HG03460 (cell line): ENCODE measurements at regions not wholly inside any gene's neighbourhood (a gene's known extent, or its start where the extent isn't known, plus 50 kb on each side); places are given as distances from the start of the nearest gene placed in this dataset.

ENCODE experiments used
- ATAC-seq: cut with Tn5 transposase; IDR thresholded peaks from one replicate; pipeline ENCODE4 v1.9.1; 2021; ENCODE audit not compliant: unreplicated experiment

DNA sequence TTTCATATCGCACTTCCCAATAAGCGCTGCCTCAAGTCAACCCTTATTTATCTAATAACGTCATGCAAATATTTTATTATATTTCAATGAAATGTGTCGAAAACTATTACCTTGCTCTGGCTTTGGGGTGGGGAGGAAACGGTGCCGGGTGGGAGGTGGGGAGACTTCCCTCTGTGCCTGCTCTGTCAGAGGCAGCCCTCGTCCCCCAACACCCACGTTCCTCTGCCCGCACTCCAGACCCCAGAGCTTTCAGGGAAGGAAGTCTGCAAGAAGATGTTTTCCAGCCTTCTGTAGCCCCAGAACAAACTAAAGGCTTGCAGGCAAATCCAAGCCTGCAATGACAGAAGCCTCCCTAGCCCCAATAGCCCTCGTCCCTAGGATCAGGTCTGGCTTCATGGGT is 235.7 kb downstream of the BUD13 start:
- no peak for ATAC-seq

DNA sequence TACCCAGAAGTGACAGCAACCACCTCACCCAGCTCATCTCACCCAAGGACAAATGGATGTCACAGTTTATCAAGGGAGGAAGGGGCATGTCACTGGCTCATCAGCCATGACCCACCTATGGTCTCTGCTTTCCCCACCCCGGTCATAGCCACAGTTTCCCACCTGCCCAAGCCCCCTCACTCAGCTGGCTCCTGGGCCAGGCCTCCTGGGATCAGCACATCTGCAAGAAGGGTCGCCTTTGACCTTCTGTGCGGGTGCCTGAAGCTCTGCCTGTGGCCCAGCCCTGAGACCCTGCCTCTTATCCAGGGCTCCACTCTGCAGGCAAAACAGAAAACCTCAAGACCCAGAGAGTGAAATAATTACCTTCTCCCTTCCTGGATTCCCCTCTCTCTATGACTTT is 236.4 kb downstream of the BUD13 start:
- ATAC-seq, result no peak

DNA sequence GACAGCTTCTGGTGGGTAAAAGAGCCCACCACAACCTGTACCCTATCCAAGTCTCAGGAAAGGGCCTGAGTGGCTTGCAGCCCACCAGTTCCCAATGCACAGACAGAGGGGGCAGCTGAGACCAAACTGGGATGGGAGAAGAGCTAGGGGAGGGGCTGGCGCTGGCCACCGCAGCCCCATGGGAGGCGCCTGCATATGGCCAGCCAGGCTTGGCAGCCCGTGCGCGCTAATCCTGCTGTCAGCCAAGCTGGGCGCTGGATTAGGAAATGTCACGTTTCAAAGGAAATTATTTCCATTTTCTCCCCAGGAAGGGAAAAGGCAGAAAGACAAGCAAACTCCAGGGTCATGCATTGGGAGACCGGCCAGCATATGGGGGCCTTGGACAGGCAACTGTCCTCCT is 236.8 kb downstream of the BUD13 start:
- no peak for ATAC-seq

DNA sequence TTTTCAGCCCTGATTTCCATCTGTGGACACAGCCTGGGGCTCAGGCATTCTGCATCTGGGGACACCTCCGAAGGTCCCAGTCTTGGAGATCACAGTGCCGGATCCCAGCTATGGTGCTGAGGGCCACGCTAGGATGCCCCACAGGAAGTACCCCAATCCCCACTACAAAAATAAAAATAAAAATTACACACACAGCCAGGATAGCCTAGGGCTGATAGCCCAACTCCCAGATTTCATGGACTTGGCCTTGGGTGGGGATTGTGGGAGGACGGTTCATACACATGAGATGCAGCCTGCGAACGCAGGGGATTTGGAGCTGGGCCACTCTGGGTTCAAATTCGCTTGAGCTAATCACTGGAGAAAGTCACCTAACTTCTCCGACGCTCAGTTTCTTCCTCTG is 237.7 kb downstream of the BUD13 start:
- ATAC-seq, result no peak

DNA sequence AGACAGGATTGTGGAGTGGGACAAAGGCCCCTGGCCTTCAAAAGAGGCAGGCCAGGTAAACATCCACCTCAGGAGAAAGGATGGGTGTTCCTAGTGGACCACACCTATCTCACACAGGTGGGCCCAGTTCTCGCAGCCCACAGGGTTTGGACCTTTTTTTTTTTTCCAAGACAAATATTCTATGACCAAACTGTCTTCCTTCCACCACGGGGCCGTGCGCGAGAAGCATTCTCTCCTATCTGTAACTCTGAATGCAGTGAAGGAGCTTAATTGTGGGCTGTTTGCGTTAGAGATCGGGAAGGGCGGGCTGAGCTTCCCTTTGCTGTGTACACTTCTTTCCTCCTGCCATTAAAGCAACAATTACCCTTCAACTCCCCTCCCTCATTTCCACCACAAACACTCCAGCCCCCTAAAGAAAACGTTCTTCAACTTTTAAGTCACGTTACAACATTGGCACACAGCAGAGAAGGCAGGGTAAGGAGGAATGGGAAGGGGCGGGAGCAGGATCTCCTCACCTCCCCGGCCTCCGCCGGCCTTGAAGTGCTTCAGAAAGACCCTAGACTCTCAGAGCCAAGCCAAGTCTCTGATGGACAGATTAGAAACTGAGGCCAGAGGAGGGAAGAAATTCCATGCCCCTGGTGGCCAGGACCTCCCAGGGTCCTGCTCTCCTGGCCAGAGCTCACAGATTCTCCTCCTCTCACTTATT is 238.4 kb downstream of the BUD13 start:
- no peak for ATAC-seq

DNA sequence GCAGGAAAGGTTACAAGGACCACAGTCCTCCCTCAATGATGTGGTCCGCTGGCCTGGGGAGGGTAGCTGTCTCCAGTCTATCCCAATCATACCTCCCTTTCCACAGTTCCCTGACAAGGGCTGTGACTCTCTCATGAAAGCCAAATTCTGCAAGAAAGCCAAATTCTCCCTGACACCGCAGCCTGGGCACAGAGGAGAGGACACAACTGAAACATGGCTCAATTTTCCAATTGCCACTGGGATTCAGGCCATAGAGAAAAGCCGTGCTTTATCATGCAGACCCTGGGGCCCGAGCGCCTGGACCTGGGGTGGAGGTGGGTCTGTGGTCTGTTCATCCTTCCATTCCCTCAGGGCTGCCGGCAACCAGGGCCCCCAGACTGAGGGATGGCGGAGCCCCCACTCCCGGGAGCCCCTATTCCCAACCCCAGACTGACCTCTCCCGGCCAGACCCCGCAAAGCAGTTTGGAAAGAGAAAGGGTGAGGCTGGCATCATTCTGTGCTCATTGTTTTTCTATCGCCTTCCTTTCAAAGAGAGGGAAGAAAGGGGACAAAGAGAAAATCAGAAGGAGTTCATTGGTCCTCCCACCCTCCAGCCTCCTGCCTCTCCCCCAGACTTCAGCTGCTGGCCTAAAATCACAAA is 239.5 kb downstream of the BUD13 start:
- no peak for ATAC-seq

DNA sequence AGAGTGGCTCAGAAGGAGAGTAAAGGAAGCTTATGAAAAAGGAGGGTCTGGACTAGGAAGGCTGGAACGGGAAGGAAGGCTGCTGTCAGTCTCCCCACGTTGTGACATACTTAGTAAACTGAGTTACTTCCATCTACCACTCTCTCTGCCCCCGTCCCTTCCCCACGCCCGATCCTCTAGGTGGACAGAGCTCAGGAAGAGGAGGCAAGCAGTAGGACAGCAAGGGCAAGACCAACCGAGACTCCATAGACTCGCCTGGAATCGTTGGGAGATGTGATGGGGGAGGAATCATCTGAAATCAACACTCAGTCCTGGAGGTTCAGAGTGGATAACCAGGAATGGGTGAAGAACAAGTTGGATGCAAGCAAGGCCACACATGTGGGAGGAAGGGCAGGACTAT is 240.7 kb downstream of the BUD13 start:
- no peak for ATAC-seq

DNA sequence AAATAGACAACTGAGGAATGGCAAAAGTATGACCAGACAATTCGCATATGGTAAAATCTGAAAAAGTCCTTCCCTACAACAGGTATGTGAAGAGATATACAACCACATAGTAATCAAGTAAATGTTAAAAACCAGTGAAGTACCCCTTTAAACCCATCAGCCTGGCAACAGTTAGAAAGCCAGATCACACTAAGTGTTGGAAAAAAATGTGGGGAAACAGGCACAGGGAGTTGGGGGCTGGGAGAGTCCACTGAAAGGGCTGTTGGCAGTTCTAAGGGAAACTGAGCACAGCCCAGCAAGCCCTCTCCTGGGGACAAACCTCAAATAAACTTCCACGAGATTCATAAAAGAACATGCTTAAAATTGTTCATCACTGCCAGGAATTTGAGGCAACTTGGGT is 242.1 kb downstream of the BUD13 start:
- ATAC-seq, result no peak

DNA sequence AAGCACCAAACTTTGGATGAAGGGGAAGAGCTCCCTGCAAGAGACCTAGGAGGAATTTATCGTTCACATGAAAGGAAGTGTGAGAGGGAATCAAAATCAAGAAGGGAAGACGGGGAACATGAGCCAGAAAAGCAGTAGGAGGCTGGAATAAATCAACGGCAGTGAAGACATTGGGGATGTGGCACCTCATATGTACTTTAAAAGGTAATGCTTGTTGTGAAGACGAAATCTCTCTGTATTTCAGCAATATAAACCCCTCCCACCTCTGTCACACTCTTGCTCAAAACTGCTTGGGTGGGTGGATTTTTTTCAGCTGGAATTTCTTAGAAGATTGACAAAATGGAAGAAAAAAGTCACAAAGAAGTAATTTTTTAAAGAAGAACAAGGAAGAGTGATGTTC is 243.5 kb downstream of the BUD13 start:
- ATAC-seq, result no peak

DNA sequence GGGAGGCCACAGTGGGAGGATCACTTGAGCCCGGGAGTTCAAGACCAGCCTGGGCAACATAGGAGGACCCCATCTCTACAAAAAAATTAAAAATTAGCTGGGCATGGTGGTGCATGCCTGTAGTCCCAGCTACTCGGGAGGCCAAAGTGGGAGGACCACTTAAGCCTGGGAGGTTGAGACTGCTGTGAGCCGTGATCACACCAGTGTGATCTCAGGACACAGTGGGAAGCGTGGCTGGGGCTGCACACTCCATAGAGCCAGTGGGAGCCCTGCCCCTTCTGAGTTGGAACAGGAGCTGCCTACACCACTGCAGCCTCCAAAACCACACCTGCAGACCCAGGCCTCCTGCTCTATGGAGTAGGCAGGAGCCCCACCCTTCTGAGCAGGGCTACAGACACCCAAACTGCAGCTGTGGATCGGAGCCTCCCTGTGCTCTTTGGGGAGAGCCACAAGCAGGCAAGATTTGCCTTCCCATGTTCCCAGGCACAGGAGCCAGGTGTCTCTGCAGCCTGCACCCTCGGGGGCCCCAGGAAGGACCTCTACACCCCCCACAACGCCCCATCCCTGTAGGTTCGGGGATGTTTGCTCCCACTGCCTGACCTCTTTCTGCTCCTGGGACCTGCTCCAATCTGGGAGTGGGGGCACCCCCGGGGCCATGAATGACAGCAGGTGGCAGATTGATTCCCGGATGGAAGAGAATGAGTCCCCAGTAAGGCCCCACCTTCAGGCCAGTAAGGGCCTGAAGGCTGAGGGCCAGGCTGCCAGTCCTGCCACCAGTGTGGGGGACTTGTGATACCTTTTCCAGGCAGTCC is 245.4 kb downstream of the BUD13 start:
- no peak for ATAC-seq

DNA sequence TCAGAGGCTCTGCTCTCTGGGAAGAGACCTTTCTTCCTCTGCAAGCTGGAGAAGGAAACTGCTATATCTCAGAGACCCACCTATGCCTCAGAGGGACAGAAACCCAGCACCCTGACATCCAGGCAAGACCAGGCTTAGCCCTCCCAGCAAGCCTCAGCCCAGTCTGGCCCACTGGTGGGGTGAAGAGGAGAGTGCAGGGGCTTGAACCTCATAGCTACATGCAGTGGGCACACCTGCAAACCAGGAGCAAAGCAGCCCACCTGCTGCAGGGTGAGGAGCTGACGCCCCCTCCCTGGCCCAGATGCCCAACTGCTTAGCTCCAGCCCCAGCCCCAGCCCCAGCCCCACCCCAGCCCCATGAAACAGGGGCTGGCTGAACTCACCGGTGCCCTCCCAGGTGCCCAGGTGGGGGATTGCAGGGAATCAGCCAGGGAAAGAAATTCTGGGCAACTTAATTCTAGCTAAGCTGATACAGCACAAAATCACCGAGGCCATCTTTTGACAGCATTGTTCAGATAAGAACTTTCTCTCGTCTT is 246.8 kb downstream of the BUD13 start:
- no peak for ATAC-seq

DNA sequence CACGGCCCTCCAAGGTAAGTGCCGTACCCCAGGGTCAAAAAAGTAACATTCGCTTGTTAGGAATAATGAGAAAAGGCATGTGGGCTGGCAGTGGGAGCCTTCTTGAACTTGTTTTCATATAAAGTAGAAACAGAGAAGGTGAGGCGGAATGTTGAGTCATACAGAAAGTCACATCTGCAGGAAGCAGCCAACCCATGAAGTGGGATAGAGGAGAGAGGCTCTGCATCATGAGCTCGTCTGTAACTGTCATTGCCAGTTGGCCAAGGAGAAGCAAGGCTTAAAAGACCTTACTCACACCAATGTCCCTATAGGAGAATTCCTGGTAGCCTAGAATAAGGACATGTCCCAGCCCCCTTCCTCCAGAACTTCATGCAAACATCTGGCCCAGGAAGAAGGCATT is 253.3 kb downstream of the BUD13 start:
- ATAC-seq, result no peak

DNA sequence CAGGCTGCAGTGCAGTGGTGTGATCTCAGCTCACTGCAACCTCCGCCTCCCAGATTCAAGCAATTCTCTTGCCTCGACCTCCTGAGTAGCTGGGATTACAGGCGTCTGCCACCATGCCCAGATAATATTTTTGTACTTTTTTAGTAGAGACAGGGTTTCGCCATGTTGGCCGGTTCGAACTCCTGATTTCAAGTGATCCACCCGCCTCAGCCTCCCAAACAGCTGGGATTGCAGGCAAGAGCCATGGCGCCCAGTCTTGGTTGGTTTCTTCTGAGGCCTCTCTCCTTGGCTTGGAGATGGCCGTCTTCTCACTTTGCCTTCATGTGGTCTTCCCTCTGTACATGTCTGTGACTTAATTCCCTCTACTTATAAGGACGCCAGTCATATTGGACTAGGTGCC is 254.6 kb downstream of the BUD13 start:
- ATAC-seq, result no peak

DNA sequence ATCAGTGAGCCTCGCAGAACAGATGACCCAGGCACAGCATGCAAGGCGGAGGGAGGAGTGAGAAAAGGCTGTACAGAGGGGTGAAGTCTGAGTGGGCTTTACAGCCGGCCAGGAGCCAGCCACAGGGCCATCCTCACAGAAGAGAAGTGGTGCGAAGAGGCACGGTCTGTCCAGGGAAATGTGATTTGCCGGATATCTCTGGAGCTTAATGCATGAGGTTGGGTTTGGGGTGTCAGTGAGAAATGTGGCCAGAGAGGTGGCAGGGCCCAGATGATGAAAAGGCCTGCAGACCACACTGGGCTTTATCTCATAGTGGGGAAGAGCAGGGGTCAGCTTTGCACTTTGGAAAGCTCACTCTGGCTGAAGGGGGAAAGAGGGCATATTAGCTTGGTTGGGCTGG is 255.2 kb downstream of the BUD13 start:
- ATAC-seq, result no peak

DNA sequence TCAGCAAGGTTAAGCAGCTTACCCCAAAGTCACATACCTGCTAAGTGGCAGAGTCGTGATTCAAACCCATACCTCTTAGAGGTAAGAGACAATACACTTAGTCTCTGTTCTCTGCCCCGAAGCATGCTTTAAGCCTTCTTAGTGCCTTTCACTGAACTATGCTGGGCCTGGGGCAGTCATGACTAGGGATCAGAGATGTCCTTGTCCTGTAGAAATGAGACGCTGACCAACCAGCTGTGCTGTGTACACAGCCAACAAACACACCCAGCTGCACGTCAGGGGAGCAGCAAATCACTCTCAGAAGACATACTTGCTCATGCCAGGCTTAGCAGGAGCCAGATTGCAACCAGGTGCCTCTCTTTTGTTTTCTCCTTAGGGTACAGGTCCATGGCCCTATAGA is 255.7 kb downstream of the BUD13 start:
- ATAC-seq, result no peak

DNA sequence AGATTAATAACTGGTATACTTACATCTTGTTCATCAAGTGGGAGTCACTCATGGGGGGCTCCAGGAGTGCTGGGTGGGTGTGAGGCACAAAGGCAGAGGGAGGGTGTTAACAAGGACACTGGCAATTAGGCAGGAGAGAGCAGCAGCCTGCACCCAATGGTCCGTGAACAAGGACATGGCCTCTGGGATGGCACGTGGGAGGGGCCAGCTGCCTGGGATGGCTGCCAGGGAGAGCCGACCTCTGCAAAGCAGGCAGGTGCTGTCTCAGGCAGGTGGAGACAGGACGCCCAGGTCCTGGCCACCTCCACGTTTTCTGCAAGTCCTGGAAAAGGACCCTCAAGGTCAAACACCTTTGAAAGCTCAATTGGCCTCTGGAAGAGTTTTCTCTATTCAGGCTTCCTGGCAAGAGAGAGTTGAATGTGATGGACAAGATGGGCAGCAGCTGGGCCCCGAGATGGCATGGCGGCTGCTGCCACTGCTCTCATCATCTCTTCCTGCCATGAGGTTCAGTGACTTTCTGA is 257.1 kb downstream of the BUD13 start:
- ATAC-seq, result no peak

DNA sequence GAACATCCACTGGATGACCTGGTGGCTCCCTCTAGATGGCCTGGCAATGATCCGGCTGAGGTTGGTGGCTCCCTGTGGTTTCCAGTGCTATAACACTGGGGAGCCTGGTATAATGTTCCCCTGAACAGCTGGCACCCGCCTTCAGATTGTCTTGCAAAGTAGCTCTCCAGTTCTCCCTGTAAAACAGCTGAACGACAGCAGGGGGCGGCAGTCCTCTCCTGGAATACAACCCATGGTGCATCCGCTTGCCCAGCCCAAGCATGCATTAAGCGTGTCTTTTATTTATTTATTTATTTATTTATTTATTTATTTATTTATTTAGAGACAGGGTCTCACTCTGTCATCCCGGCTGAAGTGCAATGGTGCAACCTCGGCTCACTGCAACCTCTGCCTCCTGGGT is 258.9 kb downstream of the BUD13 start:
- ATAC-seq, result no peak

DNA sequence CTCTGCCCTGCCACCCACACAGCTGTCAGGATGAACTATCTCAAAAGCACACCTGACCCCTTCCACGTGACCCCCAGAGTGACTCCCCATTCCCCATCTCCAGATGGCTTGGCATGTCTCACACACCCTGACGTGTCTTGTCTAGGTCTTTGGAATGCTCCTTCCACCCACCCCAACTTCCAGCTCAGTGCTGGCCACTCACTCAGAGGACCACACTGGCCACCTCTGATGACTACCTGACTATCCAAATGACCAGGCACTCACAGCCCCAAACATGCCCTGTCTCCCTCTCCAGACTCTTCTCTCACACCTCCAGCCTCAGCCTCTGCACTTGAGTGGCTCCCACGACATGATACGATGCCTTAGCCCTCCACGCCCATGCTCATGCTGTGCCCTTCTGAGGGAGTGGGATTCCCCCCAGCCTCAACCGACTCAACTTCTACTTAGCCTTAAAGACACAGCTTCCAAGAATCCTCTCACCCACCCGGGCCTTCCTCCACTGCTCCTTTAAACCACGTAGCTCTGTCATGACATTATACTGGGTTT is 259.4 kb downstream of the BUD13 start:
- ATAC-seq, result no peak

DNA sequence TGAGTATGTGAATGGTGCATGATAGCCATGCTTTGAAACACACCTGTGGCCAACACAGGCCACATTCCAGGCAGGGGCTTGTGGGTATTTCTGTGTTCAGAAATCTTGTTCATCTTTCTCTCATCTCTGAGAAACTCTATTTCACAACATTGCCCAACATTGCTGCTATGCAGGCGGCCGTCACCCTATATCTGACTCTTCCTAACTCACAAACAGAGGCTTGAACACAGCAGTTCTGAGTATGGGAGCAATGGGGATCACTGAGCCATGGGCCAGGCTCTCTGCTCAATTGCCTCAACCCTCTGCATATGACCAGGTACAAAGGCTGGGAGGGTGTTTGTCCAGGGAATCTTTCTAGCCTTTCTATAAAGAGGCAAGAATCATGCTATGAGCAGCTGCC is 259.9 kb downstream of the BUD13 start:
- no peak for ATAC-seq

DNA sequence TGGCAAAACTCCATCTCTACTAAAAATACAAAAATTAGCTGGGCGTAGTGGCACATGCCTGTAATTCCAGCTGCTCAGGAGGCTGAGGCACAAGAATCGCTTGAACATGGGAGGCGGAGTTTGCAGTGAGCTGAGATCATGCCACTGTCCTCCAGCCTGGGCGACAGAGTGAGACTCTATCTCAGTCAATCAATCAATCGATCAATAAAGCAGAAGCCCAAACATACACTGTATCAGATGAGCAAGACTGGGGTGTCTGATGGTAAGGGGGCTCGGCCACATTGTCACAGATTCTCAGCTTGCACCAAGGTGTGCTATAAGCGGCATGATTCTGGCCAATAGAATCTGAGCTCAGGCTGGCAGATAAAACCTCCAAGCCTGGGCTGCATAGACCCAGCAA is 261.1 kb downstream of the BUD13 start:
- ATAC-seq, result no peak

DNA sequence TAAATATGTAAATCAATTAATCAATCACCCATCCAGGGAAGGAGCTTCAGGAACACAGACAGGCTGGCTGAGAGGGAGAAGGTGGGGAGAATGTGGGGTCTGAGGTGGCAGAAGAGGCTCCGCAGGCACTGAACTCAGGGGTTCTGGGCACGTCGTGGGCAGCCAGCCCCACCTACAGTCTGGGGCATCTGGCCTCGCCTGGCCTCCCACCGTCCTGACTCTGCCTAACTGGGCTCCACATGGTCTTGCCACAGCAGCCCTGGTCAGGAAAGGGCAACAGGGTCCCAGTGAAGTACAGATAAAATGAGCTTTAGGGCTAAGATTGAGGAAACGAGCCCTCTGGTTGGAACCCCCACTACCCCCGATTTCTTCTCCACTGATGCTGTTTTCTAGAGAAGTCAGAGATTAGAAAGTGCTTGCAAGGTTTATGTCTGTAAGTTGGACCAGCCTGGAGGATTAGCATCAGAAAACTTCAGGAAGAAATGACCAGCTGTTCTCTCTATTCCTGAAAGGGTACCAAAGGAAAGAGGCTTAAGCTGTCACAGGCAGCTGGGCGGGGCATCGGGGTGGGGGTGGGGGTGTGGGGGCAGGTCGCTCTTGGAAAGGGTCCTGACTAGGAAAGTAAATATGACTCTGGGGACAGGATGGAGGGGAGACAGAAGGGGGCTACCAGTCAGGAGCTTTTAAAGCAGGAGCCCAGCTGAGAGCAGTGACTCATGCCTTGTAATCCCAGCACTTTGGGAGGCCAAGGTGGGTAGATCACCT is 261.7 kb downstream of the BUD13 start:
- ATAC-seq, result no peak
